ENCODE measurements at regions not wholly inside any gene's neighbourhood (a gene's known extent, or its start where the extent isn't known, plus 50 kb on each side); places are given as distances from the start of the nearest gene placed in this dataset.

GRCh38 chrX:68915778-68916177, 87.0 kb downstream of the EFNB1 start:
- no peaks in the 10 kb centered on the region for H3K9me3 ChIP-seq (ENCODE audit: control insufficient read depth, low read length, poor library complexity, severe bottlenecking)
- peaks cover 11% of the 10 kb centered on the region for H3K27me3 Mint-ChIP-seq
- H3K4me1 Mint-ChIP-seq: no peaks in the 10 kb centered on the region
- H3K4me3 Mint-ChIP-seq: no peak overlapping the region
- ATAC-seq (no peak), DNase-seq (no peak)
- H3K27ac Mint-ChIP-seq: no peak overlapping the region
- no peaks in the 10 kb centered on the region for H3K36me3 Mint-ChIP-seq (ENCODE audit: low read depth)

- ATAC-seq (no peak), DNase-seq (no peak)
- H3K27ac Mint-ChIP-seq: no peak overlapping the region
- peaks cover 11% of the 10 kb centered on the region for H3K27me3 Mint-ChIP-seq
- H3K4me3 Mint-ChIP-seq: no peak overlapping the region
- H3K36me3 Mint-ChIP-seq (ENCODE audit: low read depth): no peaks in the 10 kb centered on the region
- no peaks in the 10 kb centered on the region for H3K9me3 ChIP-seq (ENCODE audit: control insufficient read depth, low read length, poor library complexity, severe bottlenecking)
- no peaks in the 10 kb centered on the region for H3K4me1 Mint-ChIP-seq
These were observed 85.7 kb downstream of the EFNB1 start for GRCh38 chrX:68914479-68914946.

DNA sequence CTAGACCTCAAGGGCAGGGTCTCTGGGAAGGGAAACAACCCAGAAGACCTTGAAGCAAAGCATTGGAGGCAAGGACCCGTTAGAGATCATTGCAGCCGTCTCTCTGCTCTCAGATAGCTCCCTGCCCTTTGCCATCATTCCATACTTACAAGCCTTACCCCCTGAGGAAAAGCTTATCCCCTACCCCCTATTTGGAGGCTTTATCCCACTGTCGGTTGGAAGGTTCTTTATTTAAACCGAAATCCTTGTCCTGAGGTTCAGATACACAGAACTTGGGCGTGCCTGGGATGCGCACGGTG, 84.4 kb downstream of the EFNB1 start:
- no peaks in the 10 kb centered on the region for H3K4me1 Mint-ChIP-seq
- H3K27me3 Mint-ChIP-seq: peaks cover 11% of the 10 kb centered on the region
- ATAC-seq: no peak
- no peak overlapping the region for H3K27ac Mint-ChIP-seq
- no peaks in the 10 kb centered on the region for H3K9me3 ChIP-seq (ENCODE audit: control insufficient read depth, low read length, poor library complexity, severe bottlenecking)
- H3K4me3 Mint-ChIP-seq: no peak overlapping the region
- no peak for DNase-seq
- no peaks in the 10 kb centered on the region for H3K36me3 Mint-ChIP-seq (ENCODE audit: low read depth)

GRCh38 chrX:68912113-68912512, 83.3 kb downstream of the EFNB1 start:
- no peaks in the 10 kb centered on the region for H3K36me3 Mint-ChIP-seq (ENCODE audit: low read depth)
- no peaks in the 10 kb centered on the region for H3K9me3 ChIP-seq (ENCODE audit: control insufficient read depth, low read length, poor library complexity, severe bottlenecking)
- H3K27ac Mint-ChIP-seq: no peak overlapping the region
- H3K4me3 Mint-ChIP-seq: no peak overlapping the region
- H3K27me3 Mint-ChIP-seq: peaks cover 11% of the 10 kb centered on the region
- no peaks in the 10 kb centered on the region for H3K4me1 Mint-ChIP-seq
- ATAC-seq (no peak), DNase-seq (no peak)

GRCh38 chrX:68910731-68911428, 82.1 kb downstream of the EFNB1 start:
- no peak for DNase-seq
- no peaks in the 10 kb centered on the region for H3K9me3 ChIP-seq (ENCODE audit: control insufficient read depth, low read length, poor library complexity, severe bottlenecking)
- H3K27ac Mint-ChIP-seq: no peak overlapping the region
- H3K4me1 Mint-ChIP-seq: no peaks in the 10 kb centered on the region
- ATAC-seq: no peak
- peaks cover 11% of the 10 kb centered on the region for H3K27me3 Mint-ChIP-seq
- no peak overlapping the region for H3K4me3 Mint-ChIP-seq
- H3K36me3 Mint-ChIP-seq (ENCODE audit: low read depth): no peaks in the 10 kb centered on the region

DNA sequence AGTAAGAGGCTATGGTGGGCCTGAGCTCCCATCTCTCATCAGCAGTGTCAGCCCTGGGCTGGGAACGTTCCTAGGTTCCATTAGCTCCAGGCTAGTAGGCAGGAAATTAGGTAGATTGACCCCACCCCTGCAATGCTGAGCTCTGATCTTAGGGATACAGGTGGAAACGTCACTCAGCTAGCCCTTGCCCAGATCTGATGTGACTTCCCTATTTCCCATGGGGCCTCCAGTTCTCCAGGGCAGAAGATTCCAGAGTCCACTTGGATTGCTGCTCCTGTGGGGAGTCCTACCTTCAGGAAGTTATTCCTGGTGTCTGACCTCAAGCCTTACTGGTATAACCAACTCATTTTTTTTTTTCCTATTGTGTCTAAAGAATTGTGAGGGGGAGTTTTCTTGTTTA, 81.1 kb downstream of the EFNB1 start:
- H3K9me3 ChIP-seq (ENCODE audit: control insufficient read depth, low read length, poor library complexity, severe bottlenecking): no peaks in the 10 kb centered on the region
- DNase-seq (no peak), ATAC-seq (no peak)
- Mint-ChIP-seq H3K4me1 (no peaks in the 10 kb centered on the region), H3K4me3 (no peak overlapping the region), H3K27ac (no peak overlapping the region), H3K36me3 (ENCODE audit: low read depth) (no peaks in the 10 kb centered on the region), H3K27me3 (peaks cover 11% of the 10 kb centered on the region)

- ATAC-seq (no peak), DNase-seq (no peak)
- H3K9me3 ChIP-seq (ENCODE audit: control insufficient read depth, low read length, poor library complexity, severe bottlenecking): no peaks in the 10 kb centered on the region
- Mint-ChIP-seq H3K27me3 (peaks cover 5% of the 10 kb centered on the region), H3K4me1 (no peaks in the 10 kb centered on the region), H3K4me3 (no peak overlapping the region), H3K27ac (no peak overlapping the region), H3K36me3 (ENCODE audit: low read depth) (no peaks in the 10 kb centered on the region)
These were observed 79.2 kb downstream of the EFNB1 start for GRCh38 chrX:68908071-68908470.

DNA sequence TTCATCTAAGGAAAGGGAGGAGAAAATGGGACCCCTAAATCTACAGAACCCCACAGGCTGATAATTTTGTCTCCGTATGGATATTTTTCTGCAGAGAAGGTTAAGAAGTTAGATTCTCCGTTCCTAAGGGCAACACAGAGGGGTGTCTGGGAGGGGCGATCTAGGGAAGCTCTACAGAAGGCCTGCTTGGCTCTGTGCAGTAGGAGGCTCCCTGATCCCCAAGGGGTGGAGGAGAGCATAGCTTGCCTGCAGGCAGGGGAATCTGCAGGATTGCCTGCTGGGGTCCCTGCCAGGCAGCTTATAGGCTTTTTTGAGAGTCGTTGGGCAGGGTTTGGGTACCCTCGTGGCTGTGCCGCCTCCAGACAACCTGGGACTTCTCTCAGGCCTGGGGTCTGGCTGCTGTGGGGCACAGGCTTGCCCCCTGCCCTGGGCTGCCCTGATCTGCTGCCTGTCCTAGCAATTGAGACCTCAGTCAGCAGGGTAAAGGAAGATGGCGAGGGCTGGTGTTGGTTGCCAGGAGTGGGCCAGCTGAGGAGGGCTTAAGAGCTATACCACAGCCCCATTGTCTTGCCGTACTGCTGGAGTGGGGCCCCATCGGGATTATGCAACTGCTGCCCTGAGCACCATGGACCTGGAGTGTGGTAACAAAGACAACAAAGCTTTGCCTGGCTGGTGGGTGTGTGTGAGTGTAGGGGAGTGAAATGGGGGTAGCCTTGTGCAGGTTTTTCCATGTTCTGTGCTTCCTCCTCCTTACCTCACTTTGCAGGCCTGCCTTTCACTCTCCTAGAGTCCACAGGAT, 74.1 kb downstream of the EFNB1 start:
- Mint-ChIP-seq H3K36me3 (ENCODE audit: low read depth) (no peaks in the 10 kb centered on the region), H3K27me3 (no peaks in the 10 kb centered on the region), H3K4me1 (no peaks in the 10 kb centered on the region), H3K27ac (no peak overlapping the region), H3K4me3 (no peak overlapping the region)
- H3K9me3 ChIP-seq (ENCODE audit: control insufficient read depth, low read length, poor library complexity, severe bottlenecking): no peaks in the 10 kb centered on the region
- ATAC-seq (no peak), DNase-seq (no peak)

DNA sequence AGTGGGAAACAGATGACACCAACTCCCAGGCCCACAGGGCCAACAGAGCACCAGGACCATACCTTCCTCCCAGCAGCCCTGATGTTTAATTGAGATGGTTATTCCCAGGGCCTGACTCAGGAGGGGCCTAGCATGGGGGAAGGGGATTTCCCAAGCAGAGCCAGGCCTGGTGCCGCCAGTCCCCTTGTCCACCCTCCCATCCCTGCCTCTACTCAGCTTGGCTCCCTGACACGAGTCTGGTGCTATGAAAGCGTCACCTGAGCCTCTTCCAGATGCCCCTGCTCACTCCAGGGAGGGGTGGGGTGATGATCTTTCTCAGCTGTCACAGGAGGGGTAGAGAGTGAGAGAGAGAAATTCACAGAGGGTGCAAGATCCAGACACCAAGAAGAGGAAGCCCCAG, 72.7 kb downstream of the EFNB1 start:
- ATAC-seq (no peak), DNase-seq (no peak)
- Mint-ChIP-seq H3K27me3 (no peaks in the 10 kb centered on the region), H3K4me3 (no peak overlapping the region), H3K27ac (peak overlapping the region; percentile 81), H3K4me1 (no peaks in the 10 kb centered on the region), H3K36me3 (ENCODE audit: low read depth) (no peaks in the 10 kb centered on the region)
- no peaks in the 10 kb centered on the region for H3K9me3 ChIP-seq (ENCODE audit: control insufficient read depth, low read length, poor library complexity, severe bottlenecking)

GRCh38 chrX:68898598-68898997, 69.8 kb downstream of the EFNB1 start:
- Mint-ChIP-seq H3K27ac (no peak overlapping the region), H3K4me1 (peaks cover 2% of the 10 kb centered on the region), H3K27me3 (no peaks in the 10 kb centered on the region), H3K36me3 (ENCODE audit: low read depth) (no peaks in the 10 kb centered on the region), H3K4me3 (no peak overlapping the region)
- ATAC-seq (no peak), DNase-seq (no peak)
- H3K9me3 ChIP-seq (ENCODE audit: control insufficient read depth, low read length, poor library complexity, severe bottlenecking): no peaks in the 10 kb centered on the region

GRCh38 chrX:68897118-68897945, 68.5 kb downstream of the EFNB1 start:
- ATAC-seq (no peak), DNase-seq (no peak)
- Mint-ChIP-seq H3K27ac (no peak overlapping the region), H3K4me3 (no peak overlapping the region), H3K36me3 (ENCODE audit: low read depth) (no peaks in the 10 kb centered on the region), H3K27me3 (no peaks in the 10 kb centered on the region), H3K4me1 (peaks cover 2% of the 10 kb centered on the region)
- no peaks in the 10 kb centered on the region for H3K9me3 ChIP-seq (ENCODE audit: control insufficient read depth, low read length, poor library complexity, severe bottlenecking)

- no peaks in the 10 kb centered on the region for H3K27me3 Mint-ChIP-seq
- ATAC-seq (no peak), DNase-seq (no peak)
- H3K4me1 Mint-ChIP-seq: peaks cover 2% of the 10 kb centered on the region
- no peak overlapping the region for H3K27ac Mint-ChIP-seq
- H3K4me3 Mint-ChIP-seq: no peak overlapping the region
- H3K9me3 ChIP-seq (ENCODE audit: control insufficient read depth, low read length, poor library complexity, severe bottlenecking): no peaks in the 10 kb centered on the region
- no peaks in the 10 kb centered on the region for H3K36me3 Mint-ChIP-seq (ENCODE audit: low read depth)
These were observed 67.8 kb downstream of the EFNB1 start for GRCh38 chrX:68896581-68896980.

- peak overlapping the region; percentile 7 for H3K4me3 Mint-ChIP-seq
- no peak overlapping the region for H3K27ac Mint-ChIP-seq
- H3K9me3 ChIP-seq (ENCODE audit: control insufficient read depth, low read length, poor library complexity, severe bottlenecking): no peaks in the 10 kb centered on the region
- DNase-seq: no peak
- no peaks in the 10 kb centered on the region for H3K27me3 Mint-ChIP-seq
- ATAC-seq: no peak
- H3K4me1 Mint-ChIP-seq: peaks cover 2% of the 10 kb centered on the region
- no peaks in the 10 kb centered on the region for H3K36me3 Mint-ChIP-seq (ENCODE audit: low read depth)
These were observed 67.0 kb downstream of the EFNB1 start for GRCh38 chrX:68895778-68896177.

Measured in T-helper 17 cell (primary cell).